ENCODE measurements at regions not wholly inside any gene's neighbourhood (a gene's known extent, or its start where the extent isn't known, plus 50 kb on each side); places are given as distances from the start of the nearest gene placed in this dataset.

DNA sequence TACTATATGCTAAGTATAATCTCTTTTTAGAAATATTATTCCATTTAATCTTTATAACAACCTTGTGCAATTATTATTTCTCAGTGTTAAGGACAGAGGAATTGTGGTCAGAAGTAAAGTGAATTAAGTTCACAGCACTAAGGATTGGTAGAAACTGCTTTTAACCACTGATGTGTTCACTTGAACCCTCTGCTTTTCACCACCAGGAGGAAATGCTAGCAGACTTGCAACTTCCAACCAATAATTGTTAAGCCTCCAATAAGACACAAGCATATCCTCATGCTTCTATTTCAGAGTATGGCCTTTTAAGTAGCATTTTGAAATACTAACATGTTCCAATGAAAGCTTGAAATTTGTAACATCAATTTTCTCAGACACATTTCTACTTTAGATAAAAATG is 527.4 kb downstream of the SI start:
- Histone ChIP-seq H3K27me3 (replicated peaks in 1 of 4; ENCODE audit: control extremely low read depth in 1 of 4, control insufficient read depth in 3 of 4, insufficient read depth in 4 of 4, low read length in 3 of 4) (no peaks in the 10 kb centered on the region), H2AFZ (ENCODE audit: insufficient read depth, low read depth, low read length, poor library complexity, severe bottlenecking) (no peak overlapping the region), H3K9ac (ENCODE audit: low read length) (no peak overlapping the region), H3K4me1 (ENCODE audit: control insufficient read depth in 2 of 2, insufficient read depth in 2 of 2, low read length in 2 of 2) (no peaks in the 10 kb centered on the region), H3K27ac (ENCODE audit: low read length in 2 of 2) (no peak overlapping the region), H4K20me1 (ENCODE audit: control insufficient read depth, insufficient read depth, low read length, poor library complexity, severe bottlenecking) (no peaks in the 10 kb centered on the region), H3K9me3 (ENCODE audit: control extremely low read depth in 1 of 3, control insufficient read depth in 2 of 3, insufficient read depth in 1 of 3, low read length in 2 of 3) (no peaks in the 10 kb centered on the region), H3K79me2 (ENCODE audit: control insufficient read depth, insufficient read depth, low read length) (no peaks in the 10 kb centered on the region), H3K4me3 (ENCODE audit: control extremely low read depth in 1 of 5, extremely low read depth in 1 of 5, insufficient read depth in 1 of 5, low read depth in 2 of 5, low read length in 4 of 5) (no peak overlapping the region), H3K36me3 (replicated peaks in 1 of 2; ENCODE audit: control extremely low read depth in 1 of 2, control insufficient read depth in 1 of 2, extremely low read depth in 1 of 2, insufficient read depth in 2 of 2, low read length in 1 of 2) (no peaks in the 10 kb centered on the region), H3K4me2 (replicated peaks; ENCODE audit: low read depth, low read length, poor library complexity, severe bottlenecking) (no peak overlapping the region)
- ATAC-seq (ENCODE audit: low read depth) (no peak), DNase-seq (no peak)
- no peak overlapping the region for H3K27ac Mint-ChIP-seq
- ChIA-PET CTCF (no interaction called here), POLR2A (no interaction called here)
- no peaks in the 10 kb centered on the region for H3K4me1 Mint-ChIP-seq
- TF ChIP-seq EZH2 (IDR thresholded peaks at IDR 0.05; ENCODE audit: borderline replicate concordance, insufficient read depth, low read depth, low read length, poor library complexity, severe bottlenecking) = no peak
- TF ChIP-seq, protein P1, sequence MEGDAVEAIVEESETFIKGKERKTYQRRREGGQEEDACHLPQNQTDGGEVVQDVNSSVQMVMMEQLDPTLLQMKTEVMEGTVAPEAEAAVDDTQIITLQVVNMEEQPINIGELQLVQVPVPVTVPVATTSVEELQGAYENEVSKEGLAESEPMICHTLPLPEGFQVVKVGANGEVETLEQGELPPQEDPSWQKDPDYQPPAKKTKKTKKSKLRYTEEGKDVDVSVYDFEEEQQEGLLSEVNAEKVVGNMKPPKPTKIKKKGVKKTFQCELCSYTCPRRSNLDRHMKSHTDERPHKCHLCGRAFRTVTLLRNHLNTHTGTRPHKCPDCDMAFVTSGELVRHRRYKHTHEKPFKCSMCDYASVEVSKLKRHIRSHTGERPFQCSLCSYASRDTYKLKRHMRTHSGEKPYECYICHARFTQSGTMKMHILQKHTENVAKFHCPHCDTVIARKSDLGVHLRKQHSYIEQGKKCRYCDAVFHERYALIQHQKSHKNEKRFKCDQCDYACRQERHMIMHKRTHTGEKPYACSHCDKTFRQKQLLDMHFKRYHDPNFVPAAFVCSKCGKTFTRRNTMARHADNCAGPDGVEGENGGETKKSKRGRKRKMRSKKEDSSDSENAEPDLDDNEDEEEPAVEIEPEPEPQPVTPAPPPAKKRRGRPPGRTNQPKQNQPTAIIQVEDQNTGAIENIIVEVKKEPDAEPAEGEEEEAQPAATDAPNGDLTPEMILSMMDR (IDR thresholded peaks at IDR 0.05) = no peak
- H3K9me3 Mint-ChIP-seq (ENCODE audit: insufficient read depth) = peaks cover 9% of the 10 kb centered on the region
- no peaks in the 10 kb centered on the region for H3K27me3 Mint-ChIP-seq
- H3K4me3 Mint-ChIP-seq = no peak overlapping the region
- intact Hi-C loops (cut with micrococcal nuclease) = no loop called here

DNA sequence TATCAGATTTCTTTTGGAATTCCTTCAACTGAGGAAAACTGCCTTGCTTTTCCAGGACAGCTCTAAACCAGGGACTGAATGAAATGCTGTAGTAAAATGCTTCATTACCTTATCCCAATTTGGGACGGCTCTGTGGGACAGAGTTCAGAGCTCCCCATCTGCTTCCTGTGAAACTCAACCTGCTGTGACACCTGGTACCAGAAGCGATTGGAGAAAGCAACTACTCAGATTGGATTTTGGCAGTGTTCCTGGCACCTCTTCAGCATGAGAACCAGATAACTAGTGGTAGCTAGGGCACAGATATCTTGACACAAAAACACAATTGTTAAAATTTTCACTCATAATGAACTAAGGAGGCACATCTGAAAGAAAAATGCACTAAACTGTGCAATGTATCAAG is 539.1 kb downstream of the SI start:
- no peak overlapping the region for H3K27ac Mint-ChIP-seq
- Histone ChIP-seq H3K27ac (ENCODE audit: low read length in 2 of 2) (no peak overlapping the region), H3K9me3 (ENCODE audit: control extremely low read depth in 1 of 3, control insufficient read depth in 2 of 3, insufficient read depth in 1 of 3, low read length in 2 of 3) (no peaks in the 10 kb centered on the region), H2AFZ (ENCODE audit: insufficient read depth, low read depth, low read length, poor library complexity, severe bottlenecking) (no peak overlapping the region), H3K4me2 (replicated peaks; ENCODE audit: low read depth, low read length, poor library complexity, severe bottlenecking) (no peak overlapping the region), H3K4me1 (ENCODE audit: control insufficient read depth in 2 of 2, insufficient read depth in 2 of 2, low read length in 2 of 2) (no peaks in the 10 kb centered on the region), H3K27me3 (replicated peaks in 1 of 4; ENCODE audit: control extremely low read depth in 1 of 4, control insufficient read depth in 3 of 4, insufficient read depth in 4 of 4, low read length in 3 of 4) (no peaks in the 10 kb centered on the region), H3K36me3 (replicated peaks in 1 of 2; ENCODE audit: control extremely low read depth in 1 of 2, control insufficient read depth in 1 of 2, extremely low read depth in 1 of 2, insufficient read depth in 2 of 2, low read length in 1 of 2) (no peaks in the 10 kb centered on the region), H3K79me2 (ENCODE audit: control insufficient read depth, insufficient read depth, low read length) (no peaks in the 10 kb centered on the region), H3K9ac (ENCODE audit: low read length) (no peak overlapping the region), H4K20me1 (ENCODE audit: control insufficient read depth, insufficient read depth, low read length, poor library complexity, severe bottlenecking) (no peaks in the 10 kb centered on the region), H3K4me3 (ENCODE audit: control extremely low read depth in 1 of 5, extremely low read depth in 1 of 5, insufficient read depth in 1 of 5, low read depth in 2 of 5, low read length in 4 of 5) (no peak overlapping the region)
- CTCF ChIA-PET = no interaction called here
- WGBS (ENCODE audit: insufficient coverage) = 77% methylated on average over 2 of the region's 2 CpGs
- H3K4me1 Mint-ChIP-seq = no peaks in the 10 kb centered on the region
- intact Hi-C loops (cut with micrococcal nuclease) = no loop called here
- POLR2A ChIA-PET = no interaction called here
- H3K27me3 Mint-ChIP-seq = no peaks in the 10 kb centered on the region
- peaks cover 5% of the 10 kb centered on the region for H3K9me3 Mint-ChIP-seq (ENCODE audit: insufficient read depth)
- no peak for TF ChIP-seq EZH2 (IDR thresholded peaks at IDR 0.05; ENCODE audit: borderline replicate concordance, insufficient read depth, low read depth, low read length, poor library complexity, severe bottlenecking)
- TF ChIP-seq, protein P1 (IDR thresholded peaks at IDR 0.05) = no peak
- ATAC-seq (ENCODE audit: low read depth) (no peak), DNase-seq (no peak)
- H3K4me3 Mint-ChIP-seq = no peak overlapping the region

Measured in B cell (primary cell).